GM19467 (cell line): ENCODE measurements at regions not wholly inside any gene's neighbourhood (a gene's known extent, or its start where the extent isn't known, plus 50 kb on each side); places are given as distances from the start of the nearest gene placed in this dataset.
"Not testable (repeated sequence)": the region's sequence is repeated elsewhere in the genome, so short reads cannot be mapped to it uniquely, and the experiment has no call there.

Experiments used
- ATAC-seq: cut with Tn5 transposase; IDR thresholded peaks from one replicate; pipeline ENCODE4 v1.9.1; 2021; ENCODE audit warnings: mild to moderate bottlenecking, moderate library complexity; ENCODE audit not compliant: unreplicated experiment

GRCh38 chr20:47844568-47844906 is 59.3 kb upstream of the SULF2 start:
- not testable (repeated sequence) for ATAC-seq

- ATAC-seq, result no peak
Observed at GRCh38 chr20:47843886-47844567, 58.7 kb upstream of the SULF2 start.

- not testable (repeated sequence) for ATAC-seq
Observed at GRCh38 chr20:47842950-47843349, 57.7 kb upstream of the SULF2 start.

- ATAC-seq, result not testable (repeated sequence)
Observed at GRCh38 chr20:47842004-47842403, 56.7 kb upstream of the SULF2 start.

GRCh38 chr20:47836256-47836817 is 51.1 kb upstream of the SULF2 start:
- ATAC-seq, result not testable (repeated sequence)
